GM20431 (cell line): ENCODE measurements at regions not wholly inside any gene's neighbourhood (a gene's known extent, or its start where the extent isn't known, plus 50 kb on each side); places are given as distances from the start of the nearest gene placed in this dataset.

Experiments used
- in situ Hi-C: fragments of 300-500 bp; cut with MseI, MboI; formaldehyde crosslinking; loops from one replicate; pipeline ENCODE4 v1.15.0; 2020; ENCODE audit warnings: low sequenced_read_pairs; ENCODE audit not compliant: unreplicated experiment

DNA sequence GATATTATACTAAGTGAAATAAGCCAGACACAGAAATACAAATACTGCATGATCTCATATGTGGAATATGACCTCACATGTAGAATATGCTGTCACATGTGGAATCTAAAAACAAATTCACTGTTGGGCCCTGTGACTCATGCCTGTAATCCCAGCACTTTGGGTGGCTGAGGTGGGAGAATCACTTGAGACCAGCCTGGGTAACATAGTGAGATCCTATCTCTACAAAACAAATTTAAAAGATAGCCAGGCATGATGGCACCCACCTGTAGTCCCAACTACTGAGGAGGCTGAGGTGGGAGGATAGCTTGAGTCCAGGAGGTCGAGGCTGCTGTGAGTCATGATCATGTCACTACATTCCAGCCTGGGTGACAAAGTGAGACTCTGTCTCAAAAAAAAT lies 160.3 kb downstream of the PTEN start:
- in situ Hi-C loops, result no loop called here

DNA sequence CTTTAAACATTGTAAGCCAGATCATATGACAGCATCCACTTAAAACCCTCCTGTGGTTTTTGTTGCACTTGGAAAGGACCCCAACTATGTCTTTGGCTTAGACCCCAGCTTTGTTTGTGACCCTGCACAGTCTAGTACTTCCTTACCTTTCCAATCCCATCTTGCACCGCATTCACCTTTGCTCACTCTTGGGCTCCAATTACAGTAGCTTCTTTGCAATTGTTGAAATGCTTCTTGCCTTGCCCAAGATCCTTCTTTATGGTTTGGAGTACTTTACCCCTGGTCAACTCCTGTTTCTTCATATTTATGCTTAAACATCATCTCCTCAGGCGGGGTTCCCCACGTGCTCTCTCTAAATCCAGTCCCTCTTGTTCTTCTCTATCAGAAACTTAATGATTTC lies 162.6 kb downstream of the PTEN start:
- in situ Hi-C loops, result no loop called here

DNA sequence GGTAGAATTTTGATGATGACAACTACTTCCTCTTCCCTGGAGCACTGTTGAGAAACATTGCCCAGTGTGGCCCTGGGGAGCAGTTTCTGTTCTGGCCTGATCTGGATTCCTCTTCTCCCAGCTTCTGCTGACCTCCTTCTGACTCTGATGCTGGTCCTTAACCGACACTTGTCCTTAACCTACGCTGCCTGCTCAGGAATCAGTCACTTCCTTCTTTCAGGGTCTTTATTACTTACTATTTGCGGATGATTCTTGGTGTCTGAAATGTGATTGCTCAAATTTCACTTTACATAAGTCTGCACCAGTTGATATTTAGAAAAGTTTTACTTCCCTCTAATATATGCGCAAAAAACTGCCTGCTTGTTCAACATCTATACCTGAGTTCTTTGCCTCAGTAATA lies 164.1 kb downstream of the PTEN start:
- in situ Hi-C loops, result no loop called here

DNA sequence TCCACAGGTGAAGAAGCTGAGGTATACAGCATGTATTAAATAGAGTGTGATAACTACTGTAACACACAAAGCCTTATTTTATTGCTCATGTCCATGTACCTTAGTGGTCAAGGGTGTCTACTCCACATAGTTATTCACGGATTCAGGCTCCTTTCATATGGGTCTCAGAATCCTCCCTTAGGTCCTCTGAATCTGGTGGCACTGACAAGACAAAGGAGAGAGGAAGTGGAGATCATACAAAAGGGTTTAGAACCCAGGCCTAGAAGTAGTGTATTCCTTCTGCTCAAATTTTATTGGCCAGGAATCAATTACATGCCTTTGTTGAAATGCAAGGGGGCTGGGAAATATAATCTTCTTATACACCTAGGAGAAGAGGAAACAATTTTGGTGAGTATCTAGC lies 164.6 kb downstream of the PTEN start:
- in situ Hi-C loops, result no loop called here

DNA sequence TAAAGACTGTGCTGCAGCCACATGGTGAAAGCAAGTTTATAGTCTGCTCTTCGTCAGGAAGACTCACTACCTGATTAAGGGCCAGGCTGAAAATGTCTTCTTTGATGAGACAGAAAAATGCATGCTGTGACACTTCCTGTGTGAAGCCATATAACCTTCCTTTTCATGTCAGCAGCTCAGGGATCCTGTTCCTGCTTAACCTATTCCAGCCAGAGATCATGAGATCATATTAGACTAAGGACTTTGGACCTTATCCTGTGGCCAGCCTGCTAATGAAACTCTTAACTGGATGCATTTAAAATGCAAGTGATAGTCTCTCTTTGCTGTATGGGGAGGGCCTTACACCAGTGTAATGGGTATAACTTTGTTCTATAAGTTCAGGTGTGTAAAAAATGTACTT lies 165.2 kb downstream of the PTEN start:
- in situ Hi-C loops, result no loop called here

DNA sequence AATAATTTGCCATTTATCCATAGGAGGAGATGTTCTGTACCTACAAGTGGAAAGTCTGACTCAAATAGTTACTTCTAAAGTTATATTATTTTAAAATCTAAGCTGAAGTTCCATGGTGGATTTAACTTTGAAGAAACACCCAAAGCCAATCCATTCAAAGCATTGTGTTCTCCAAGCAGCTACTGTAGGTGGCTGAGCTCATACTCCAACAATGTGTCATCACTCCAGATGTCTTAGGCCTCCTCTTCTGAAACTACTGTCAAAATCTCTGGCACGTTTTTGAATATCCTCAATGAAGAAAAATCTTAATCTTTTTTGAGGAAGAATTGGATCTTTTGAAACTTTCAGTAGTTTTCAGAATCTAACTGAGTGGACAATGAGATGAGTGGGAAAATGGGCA lies 169.1 kb downstream of the PTEN start:
- in situ Hi-C loops, result no loop called here

DNA sequence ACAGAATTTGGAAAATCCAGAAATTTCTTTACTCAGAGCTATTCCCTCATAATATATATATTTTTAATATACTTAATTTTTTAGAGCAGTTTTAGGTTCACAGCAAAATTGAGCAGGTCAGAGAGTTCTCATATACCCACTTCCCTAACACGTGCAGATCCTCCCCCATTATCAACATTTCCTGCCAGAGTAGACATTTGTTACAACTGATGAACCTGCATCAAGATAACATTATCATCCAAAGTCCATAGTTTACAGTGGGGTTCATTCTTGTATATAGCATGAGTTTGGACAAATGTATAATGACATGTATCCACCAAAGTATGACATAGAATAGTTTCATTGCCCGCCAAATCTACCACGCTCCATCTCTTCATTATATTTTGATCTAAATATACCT lies 170.0 kb downstream of the PTEN start:
- in situ Hi-C loops, result no loop called here

DNA sequence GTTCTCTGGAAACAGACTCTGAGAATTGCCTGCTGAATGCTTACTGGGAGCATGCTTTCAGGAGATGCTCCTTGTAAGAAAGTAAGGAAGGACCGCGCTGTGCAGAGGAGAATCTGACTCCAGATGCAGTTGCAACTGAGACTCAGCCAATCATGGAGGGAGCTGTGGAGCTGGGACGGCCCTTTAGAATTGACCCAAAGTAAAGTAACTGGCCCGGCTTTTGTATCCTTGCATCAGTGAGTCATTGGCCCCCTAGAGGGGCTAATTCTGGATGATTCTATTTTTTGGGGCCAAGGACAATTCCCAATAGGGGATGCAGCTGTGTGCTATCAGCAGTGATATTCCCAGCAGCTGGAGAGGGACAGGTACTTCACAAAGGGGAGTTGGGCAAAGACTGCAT lies 170.4 kb downstream of the PTEN start:
- in situ Hi-C loops, result no loop called here

DNA sequence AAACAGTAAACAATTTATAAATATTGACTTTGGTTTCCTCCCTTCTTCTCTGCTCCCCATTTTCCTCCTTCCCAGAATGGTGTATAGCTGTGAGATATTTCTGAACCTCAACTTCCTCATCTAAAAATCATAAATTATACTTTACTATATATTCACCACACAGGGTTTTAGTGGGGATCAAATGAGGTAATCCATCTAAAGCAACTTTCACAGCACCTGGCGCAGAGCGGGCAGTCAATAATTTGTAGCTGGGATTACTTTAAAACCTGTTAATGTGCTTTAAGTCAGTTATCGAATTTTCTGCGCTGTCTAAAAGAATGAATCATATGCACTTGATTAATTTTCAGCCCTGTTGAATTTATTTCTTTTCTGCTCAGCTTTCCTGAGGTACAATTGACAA lies 172.7 kb downstream of the PTEN start:
- in situ Hi-C loops, result no loop called here

DNA sequence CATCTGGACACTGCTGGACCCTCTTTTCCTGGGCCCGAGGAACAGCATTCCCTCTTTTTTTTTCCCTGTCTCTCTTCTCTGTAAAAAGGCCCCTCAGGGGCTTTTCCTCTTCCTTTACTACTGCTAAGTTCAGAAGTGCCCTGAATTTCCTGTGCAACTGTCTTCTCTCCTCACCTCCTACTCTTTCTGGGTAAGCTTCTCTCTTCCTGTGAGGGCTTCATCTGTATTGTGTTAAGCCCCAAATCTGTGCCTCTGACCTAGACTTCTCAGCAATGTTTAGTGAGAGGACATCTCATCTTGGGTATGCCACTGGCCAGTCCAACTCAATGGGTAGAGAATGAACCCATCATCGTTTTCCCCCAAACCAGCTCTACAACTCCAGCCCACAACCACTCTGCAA lies 174.2 kb downstream of the PTEN start:
- in situ Hi-C loops, result no loop called here

DNA sequence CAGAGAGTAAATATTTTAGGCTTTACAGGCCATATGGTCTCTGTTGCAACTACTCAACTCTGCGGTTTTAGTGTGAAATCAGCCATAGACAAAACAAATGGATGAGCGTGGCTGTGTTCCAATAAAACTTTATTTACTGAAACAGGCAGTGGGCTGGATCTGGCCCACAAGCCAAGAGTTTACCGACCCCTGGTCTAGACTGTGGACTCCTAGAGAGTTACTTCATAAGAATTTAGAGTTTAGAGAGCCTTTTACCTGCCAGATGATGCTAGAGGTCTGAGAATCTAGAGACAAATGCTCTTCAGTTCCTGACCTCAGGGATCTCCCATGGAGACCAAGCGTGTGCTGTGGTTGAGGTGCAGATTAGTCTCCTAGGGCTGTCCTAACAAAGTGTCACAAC lies 174.8 kb downstream of the PTEN start:
- in situ Hi-C loops, result no loop called here

DNA sequence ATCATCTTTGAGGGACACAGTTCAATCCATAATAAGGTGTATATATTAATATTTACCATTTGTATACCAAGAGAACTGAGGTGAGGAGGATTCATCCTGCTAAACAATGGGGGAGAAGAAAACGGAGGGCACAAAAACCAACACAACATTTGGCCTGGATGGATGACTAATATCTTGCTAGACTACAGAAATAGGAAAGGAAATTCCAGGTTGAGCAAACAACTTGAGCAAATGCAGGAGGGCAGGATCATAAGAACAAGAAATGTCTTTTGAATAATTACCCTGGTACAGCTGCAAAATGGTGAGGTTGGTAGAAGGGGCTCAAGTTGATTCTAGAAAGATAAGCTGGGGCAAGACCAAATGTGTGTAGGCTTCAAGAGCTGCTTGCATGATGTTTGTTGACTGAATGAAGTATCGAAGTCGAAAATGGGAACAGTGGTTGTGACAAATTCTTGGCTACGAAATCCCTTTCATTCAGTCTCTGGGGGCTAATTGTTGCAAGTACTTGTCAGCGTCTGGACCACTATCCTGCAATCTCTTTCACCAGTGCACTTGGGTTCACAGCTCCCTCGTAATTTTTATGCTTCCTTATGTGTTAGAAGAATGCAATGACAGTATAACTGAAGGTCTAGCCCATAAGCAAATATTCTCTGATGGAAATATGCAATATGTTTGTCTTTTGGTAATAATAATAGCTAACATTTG lies 176.2 kb downstream of the PTEN start:
- in situ Hi-C loops, result no loop called here

DNA sequence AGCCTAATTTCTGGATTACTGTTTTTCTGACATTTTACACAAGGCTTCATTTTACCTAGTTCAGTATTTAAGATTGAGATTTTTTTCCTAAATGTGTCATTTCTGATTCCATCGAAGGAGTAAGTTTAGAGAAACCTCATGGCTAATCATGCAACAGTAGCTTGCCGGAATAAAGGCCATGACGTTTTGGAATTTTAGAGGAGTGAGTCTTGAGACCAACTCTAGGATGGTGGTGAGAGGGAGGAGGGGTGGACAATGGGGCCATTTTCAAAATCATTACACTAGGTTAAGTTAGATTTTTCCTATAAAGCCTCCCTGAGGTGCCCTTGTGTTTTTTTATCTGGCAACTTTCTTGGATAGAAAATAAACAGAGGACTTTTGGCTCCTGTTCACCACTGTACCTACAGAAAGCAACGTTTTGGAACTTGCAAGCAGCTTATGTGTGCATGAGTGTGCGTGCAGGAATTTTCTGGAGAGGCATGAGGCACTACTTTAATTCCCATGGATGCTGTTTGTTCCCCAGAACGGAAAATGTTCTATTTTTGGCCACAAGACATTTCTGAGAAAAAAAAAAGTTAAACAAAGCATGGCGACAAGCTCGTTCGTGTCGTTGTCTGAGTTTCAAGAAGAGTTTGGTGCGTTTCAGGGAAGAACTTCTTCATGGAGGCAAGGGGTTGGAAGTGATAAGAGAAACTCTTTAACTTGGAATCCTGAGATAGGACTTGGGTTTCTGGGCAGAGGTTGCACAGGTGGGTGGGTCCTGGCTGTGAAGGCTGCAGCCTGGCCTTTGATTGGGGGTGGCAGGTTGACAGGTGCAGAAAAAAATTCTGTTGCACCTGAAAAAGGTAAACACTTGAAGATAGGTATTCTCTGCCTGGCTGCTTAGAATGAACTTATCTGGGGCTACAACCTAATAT lies 178.1 kb downstream of the PTEN start:
- in situ Hi-C loops, result no loop called here

DNA sequence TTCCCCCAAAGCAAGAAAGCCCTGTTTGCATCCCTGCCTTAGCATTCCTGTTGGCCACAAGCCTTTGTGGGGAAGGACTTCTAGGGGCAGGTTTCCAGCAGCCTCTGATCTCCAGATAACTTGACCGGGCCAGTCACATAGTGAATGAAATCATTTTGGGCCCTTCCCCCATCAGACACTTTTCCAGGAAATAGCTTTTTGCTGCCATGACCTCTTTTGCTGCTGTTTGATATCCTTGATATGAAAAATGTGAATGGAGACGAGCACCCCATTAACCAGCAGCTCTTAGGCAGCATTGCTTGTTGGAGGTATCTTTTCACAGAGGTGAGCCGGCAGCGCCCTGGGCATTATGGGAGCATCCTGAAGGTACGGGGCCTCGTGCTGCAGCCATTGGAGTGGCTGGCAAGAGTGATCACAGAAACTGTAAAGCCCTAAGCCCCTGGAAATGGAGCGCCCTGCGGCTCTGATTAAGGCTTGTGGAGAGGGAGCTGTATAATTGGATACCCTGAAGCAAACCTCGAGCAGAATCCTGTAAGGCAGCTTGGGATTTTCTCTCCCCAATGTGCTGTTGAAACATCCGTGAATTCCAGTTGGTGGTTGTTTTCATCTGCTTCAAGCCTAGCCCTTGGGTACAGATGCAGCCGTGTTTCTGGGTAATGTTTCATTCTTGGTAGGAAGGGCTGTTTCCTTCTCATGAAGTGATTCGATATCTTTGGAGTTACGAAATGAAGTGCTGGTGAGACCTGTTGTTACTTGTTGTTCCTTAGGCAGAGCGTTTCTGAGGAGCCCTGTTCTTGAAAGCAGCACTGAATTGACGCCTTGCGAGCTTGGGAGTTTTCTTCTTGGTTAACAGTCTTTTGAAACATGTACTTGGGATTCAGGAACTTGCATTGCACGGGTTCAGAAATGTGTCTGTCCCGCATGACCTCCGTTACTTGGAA lies 179.0 kb downstream of the PTEN start:
- in situ Hi-C loops, result no loop called here

DNA sequence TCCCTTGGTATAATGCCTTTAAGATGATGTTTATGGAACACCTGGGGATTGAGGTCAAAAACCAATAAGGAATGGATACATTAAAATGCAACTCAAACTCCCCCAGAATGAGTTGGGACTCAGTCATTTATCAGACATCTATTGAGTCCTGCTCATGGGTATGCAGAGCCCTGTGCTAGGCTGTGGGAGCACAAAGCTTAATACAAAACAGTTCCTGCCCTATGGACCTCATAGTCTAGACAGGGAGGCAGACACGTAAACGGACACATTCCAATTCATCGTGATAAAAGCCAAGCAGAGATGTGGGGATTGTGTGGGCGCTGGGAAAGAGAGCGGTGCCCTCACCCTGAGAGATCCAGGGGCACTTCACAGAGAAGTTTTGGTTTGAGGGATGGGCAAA lies 181.7 kb downstream of the PTEN start:
- in situ Hi-C loops, result no loop called here

DNA sequence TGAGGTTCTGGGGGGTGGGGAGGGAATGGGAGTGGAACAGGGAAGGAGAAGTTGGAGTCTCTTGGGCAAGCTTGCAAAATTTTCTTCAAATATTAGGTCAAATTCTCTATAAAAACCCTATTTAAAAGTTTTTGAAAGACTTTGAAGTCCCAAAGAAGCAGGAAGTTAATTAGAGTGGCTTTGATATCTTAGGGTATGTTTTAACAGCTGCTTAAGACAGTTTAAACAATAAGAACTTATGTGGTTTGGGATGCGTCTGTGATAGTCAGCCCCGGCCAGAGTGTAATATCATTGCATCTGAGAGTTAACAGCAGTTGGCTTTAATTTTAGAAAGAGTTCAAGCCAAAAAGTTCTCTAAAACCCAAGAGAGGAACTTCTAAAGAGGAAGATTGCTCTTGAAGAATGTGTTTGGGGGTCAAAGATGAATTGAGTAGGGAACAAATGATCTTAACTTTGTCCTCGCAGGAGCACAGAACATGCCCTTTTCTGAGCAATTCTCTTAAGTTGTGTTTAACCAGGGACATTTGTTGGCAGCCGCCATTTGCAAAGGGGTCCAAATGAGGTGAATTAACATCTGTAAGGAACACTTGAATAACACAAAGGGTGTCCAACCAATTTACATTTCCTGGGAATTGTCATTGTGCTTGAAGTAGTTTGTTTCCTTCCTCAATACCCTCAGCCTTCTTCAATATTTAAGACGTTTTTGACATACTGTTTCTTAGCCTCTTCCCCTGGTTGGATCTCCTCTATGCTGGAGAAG lies 182.4 kb downstream of the PTEN start:
- in situ Hi-C loops, result no loop called here

DNA sequence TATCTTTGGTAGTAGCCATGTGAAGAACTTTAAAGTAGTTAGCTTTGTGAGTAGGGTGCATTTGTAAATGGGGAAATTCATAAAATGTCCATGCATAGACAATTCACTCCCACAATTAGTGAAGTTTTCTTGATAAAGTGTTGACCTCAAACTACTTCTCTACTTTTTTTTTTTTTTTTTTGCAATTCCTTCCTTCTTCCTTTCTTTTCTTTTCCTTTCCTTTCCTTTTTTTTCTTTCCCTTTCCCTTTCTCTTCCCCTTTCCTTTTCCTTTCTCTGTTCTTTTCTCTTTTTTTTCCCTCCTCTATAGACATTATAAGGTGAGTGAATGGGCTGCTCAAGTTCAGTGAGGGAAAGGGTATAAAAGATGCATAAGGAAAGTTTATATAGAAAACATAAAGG lies 184.2 kb downstream of the PTEN start:
- in situ Hi-C loops, result no loop called here

DNA sequence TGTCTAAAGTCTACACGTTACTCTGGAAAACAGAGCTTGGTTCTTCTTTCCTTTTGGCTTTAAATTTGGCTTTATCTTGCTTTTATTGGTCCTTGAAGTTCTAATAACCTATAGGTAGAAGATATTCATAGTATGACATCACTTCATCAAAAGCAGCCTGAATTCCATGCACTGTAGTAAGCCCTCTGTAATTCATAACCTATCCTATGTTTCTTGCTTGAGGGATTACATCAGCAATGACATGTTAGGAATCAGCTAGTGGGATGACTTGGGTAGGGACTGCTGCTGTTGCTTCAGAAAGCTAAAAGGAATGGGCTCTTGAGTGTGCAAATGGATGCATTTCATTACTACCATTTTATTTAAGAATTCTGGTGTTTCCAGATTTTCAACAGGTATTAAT lies 184.9 kb downstream of the PTEN start:
- in situ Hi-C loops, result no loop called here

DNA sequence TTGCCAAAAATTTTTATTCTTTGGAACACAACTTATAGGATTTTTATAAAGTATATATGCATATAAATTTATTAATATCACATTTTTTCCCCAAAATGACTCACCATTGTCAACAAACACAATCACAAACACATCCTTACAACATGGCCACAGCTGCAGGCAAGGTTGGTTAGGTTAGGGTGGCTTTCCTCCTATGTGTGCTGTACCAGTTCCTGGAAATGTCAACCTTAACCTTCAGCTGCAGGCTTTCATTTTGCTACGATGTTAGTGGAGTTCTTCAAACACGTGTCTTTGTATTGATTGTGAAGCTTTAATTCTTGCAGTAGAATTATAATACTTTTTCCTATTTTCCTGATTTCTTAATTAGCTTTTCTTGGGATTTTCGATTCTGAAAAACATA lies 185.8 kb downstream of the PTEN start:
- in situ Hi-C loops, result no loop called here

DNA sequence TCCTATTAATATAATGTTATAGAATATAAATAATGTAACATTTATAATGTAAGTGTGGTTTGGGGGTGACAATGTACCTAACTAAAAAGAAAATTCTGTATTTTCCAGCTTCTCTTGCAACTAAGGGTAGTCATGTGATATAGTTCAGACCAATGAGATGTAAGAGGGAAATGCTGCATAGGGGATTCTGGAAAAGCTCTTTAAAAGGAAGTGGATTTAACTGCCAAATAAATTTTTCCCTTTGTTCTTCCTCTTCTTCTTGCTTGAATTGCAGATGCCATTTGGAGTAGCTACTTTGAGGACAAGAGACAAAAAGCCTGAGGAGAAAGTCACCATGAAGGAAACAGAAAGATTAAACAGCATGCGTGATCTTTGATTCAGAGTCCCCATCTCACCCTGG lies 194.3 kb downstream of the PTEN start:
- in situ Hi-C loops, result no loop called here
